IPS-11a (cell line): ENCODE measurements at regions not wholly inside any gene's neighbourhood (a gene's known extent, or its start where the extent isn't known, plus 50 kb on each side); places are given as distances from the start of the nearest gene placed in this dataset.
"Not testable (repeated sequence)": the region's sequence is repeated elsewhere in the genome, so short reads cannot be mapped to it uniquely, and the experiment has no call there.

Experiments
- H3K4me3 ChIP-seq: one replicate; pipeline ENCODE4 v1.5.1; 2013; ENCODE audit warnings: low read depth, low read length, control low read depth

GRCh38 chr9:28946648-28947047, 1373.4 kb upstream of the C9orf72 start:
- H3K4me3 ChIP-seq, result no peak overlapping the region

DNA sequence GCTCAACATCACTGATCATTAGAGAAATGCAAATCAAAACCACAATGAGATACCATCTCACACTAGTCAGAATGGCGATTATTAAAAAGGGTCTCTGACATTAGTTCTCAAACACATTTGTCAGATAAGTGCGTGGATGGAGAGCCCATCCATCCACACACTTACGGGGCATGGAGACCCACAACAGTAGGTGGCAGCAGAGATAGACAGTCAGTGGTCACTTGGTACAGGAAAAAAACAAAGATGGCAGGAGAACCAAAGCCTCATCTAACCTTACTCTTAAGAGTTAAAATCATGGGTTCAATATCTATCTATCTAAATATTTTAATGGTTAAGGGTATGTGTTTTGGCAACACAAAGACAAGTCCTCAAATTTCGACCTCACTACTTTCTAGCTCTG, 1378.7 kb upstream of the C9orf72 start:
- H3K4me3 ChIP-seq, result no peak overlapping the region

GRCh38 chr9:28956116-28956880, 1383.0 kb upstream of the C9orf72 start:
- no peak overlapping the region for H3K4me3 ChIP-seq

- H3K4me3 ChIP-seq, result no peak overlapping the region
These were observed 1387.3 kb upstream of the C9orf72 start for GRCh38 chr9:28960602-28961001.

DNA sequence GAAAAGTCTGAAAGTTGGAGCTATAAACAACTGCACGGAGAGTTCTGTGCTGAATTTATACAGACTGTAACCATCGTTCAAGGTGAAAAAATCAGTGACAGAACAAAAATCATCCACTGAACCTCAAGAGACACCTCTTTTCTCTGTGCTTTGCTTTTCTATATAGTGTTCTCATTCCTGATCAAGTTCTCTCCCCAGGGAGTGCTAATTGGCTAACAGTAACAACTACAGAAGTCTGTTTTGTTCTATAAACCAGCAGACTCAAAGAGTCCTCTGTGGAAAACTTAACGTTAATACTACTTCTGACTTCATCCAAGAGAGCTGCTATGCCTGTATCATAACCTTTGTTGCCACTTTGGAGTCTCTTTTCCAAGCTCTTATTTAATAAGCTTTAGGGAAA, 1388.3 kb upstream of the C9orf72 start:
- H3K4me3 ChIP-seq, result no peak overlapping the region

DNA sequence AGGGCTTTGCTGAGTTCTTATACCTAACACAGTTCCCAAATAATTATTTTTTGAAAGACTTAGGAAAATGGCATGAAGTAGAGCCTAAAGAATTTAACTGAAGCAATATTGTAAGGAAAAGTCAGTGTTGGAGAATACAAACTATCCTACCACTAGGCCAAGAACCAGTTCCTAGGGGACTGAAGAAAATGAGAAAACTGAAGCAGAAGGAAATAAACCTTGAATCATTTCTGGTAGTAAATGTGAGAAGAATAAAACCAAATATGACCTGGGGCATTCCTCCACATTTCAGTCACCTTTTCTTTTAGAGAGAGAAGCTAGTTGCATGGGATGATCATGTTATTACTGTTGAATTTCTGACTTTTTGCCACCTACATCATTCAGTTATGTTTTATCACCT, 1393.9 kb upstream of the C9orf72 start:
- H3K4me3 ChIP-seq, result no peak overlapping the region

GRCh38 chr9:28970241-28970654, 1397.0 kb upstream of the C9orf72 start:
- H3K4me3 ChIP-seq, result no peak overlapping the region

- H3K4me3 ChIP-seq, result no peak overlapping the region
These were observed 1398.6 kb upstream of the C9orf72 start for GRCh38 chr9:28971881-28972280.

- no peak overlapping the region for H3K4me3 ChIP-seq
These were observed 1403.0 kb upstream of the C9orf72 start for GRCh38 chr9:28976250-28976649.

GRCh38 chr9:28976684-28977083, 1403.4 kb upstream of the C9orf72 start:
- H3K4me3 ChIP-seq, result no peak overlapping the region

- H3K4me3 ChIP-seq, result no peak overlapping the region
These were observed 1407.8 kb upstream of the C9orf72 start for GRCh38 chr9:28981129-28981528.

DNA sequence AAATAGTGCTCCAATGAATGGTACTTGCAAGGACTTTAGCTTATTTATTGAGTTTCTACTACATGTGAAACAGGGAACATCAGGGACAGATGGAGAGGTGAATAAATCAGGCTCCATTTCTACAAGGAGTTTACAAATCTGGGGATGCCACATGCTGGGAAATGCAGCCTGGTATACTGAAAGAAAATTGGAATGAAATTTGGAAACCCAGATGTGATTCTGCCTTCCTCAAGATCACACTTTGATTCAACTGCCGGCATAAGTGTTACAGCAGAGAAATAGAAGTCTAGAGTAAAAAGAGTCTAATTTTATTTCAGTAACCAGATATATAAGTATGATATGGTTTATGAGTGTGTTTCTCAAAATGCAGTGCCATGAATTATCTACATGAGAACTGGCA, 1408.4 kb upstream of the C9orf72 start:
- H3K4me3 ChIP-seq, result no peak overlapping the region

DNA sequence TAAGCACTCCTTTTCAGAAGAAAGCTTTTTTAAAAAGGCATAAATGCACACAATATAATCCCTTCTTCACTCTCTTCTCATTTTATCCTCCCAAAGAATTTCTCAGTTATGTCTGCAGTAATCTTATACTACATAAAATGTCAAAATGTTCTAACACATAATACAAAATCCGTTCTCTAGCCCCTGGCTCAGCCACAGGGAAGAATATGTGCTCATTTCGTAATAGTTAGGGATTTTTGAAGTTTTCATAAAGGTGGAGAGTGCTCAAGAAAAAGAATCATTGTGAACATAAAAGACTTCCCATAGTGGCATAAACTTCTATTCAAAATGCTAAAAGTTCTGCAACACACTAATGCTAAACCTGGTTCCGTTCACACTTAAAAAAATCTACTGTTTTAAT, 1410.7 kb upstream of the C9orf72 start:
- H3K4me3 ChIP-seq, result no peak overlapping the region

GRCh38 chr9:28990009-28990408, 1416.7 kb upstream of the C9orf72 start:
- not testable (repeated sequence) for H3K4me3 ChIP-seq

- no peak overlapping the region for H3K4me3 ChIP-seq
These were observed 1425.8 kb upstream of the C9orf72 start for GRCh38 chr9:28999057-28999456.

DNA sequence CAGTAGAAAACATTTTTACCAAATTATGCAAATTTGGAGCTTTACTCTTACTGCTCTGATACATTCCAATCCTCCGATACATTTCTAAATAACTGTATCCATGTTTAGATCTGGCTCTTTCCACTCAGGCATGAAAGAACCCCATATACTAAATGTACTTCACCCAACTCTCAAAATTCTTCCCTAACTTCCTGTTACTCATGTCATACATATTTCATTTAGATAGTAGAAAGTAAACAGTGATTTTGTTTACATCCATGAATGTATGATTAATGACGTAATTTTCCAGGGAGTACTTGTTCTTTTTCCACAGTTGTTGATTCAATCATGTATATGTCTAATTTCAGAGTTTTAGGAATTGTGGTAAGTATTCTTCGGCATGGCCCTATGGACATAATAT, 1426.5 kb upstream of the C9orf72 start:
- H3K4me3 ChIP-seq, result no peak overlapping the region

- no peak overlapping the region for H3K4me3 ChIP-seq
These were observed 1427.7 kb upstream of the C9orf72 start for GRCh38 chr9:29001006-29001405.

- no peak overlapping the region for H3K4me3 ChIP-seq
These were observed 1431.7 kb upstream of the C9orf72 start for GRCh38 chr9:29004988-29005387.

- H3K4me3 ChIP-seq, result no peak overlapping the region
These were observed 1433.3 kb upstream of the C9orf72 start for GRCh38 chr9:29006628-29007027.

DNA sequence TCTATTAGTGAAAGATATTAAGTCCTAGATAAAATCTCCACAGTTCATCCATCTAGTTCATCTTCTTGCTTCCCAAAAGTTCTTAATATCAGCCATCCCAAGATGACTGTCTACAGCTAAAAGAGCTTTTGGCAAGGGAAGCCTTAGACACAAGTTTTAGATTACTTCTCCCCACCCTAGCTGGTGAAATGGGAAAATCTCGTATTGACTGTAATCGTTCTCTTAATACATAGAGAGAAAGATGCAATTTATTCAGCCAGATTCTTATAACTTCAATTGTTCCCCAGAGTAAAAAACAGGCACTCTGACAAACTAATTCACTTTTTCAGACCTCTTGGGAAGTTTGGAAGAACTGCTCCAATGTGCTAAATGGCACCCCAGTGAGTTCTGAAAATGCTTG, 1439.6 kb upstream of the C9orf72 start:
- H3K4me3 ChIP-seq, result no peak overlapping the region

DNA sequence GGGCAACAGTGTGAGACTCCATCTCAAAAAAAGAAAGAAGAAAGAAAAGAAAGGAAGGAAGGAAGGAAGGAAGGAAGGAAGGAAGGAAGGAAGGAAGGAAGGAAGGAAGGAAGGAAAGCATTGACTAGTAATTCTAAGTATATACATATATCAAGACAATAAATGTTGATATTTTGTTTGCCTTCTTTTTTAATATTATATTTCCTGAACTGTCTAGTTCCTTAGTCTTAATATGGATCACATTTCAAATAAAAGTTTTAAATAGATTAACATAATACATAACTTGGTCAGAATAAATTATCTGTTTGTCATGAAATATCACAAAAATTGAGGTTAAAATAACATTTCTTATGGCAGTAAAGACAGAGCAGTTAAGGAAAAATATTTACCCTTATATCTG, 1448.4 kb upstream of the C9orf72 start:
- no peak overlapping the region for H3K4me3 ChIP-seq

DNA sequence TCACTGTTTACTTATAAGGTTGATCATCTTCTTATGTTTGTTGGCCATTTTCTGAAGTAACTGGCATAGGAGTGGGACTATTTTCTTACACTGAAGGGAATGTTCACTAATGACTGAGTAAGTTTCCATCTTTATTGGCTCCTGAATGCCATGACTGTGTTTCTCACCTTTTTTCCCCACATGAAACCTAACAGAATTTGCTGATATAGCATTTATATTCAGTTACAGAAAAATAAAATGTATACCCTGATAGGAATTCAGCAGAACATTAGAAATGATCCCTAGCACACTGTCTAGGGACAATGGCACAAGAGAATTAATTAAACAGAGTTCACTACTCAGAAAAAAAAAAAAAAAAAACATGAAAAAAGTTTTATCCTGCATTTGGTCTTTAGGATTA, 1465.1 kb upstream of the C9orf72 start:
- H3K4me3 ChIP-seq, result no peak overlapping the region

DNA sequence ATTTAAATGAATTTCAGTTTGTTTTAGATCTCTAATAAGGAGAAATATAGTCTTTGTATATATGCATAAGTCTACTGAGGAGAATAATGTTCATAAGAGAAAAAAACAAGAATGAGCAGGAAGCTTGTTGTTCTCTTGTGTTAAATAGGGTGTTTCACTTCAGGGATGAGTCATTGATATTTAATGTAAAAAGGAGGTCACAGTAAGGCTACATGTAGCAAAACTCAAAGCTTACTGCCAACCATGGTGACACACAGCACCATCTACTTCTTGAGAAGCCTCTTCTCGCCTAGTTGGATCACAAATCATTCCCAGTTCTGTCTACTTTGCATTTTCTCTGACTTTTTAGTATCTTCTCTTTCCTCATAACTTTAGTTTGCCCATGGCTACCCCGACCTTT, 1466.0 kb upstream of the C9orf72 start:
- no peak overlapping the region for H3K4me3 ChIP-seq
